Right cardiac atrium (tissue), 5 donors: ENCODE measurements at regions not wholly inside any gene's neighbourhood (a gene's known extent, or its start where the extent isn't known, plus 50 kb on each side); places are given as distances from the start of the nearest gene placed in this dataset.
A peak's percentile ranks its signal among the peaks of the same experiment; 100 is the strongest.
"Not testable (repeated sequence)": the region's sequence is repeated elsewhere in the genome, so short reads cannot be mapped to it uniquely, and the experiment has no call there.

ENCODE experiments used
- ATAC-seq, 2 donors: fragments of 200-7000 bp; cut with Tn5 transposase; one replicate each; pipeline versions ENCODE4 v1.8.0 to v1.9.1; 2020; ENCODE audit warnings: moderate library complexity in 2 of 2, mild to moderate bottlenecking in 1 of 2
- DNase-seq, 3 donors: peaks; one replicate each; pipeline ENCODE4 v3.0.0-alpha.2; 2020
- H3K27ac ChIP-seq: one replicate; pipeline ENCODE4 v1.5.1; 2013; ENCODE audit warnings: mild to moderate bottlenecking, low read length, control low read depth, moderate library complexity
- H3K27me3 ChIP-seq: one replicate; pipeline ENCODE4 v1.6.1; 2013; ENCODE audit not compliant: control insufficient read depth, insufficient read depth
- H3K4me1 ChIP-seq: one replicate; pipeline ENCODE4 v1.6.1; 2013; ENCODE audit warnings: low read length; ENCODE audit not compliant: control insufficient read depth, insufficient read depth
- H3K4me3 ChIP-seq: one replicate; pipeline ENCODE4 v1.5.1; 2013; ENCODE audit warnings: low read length, control low read depth
- H3K9me3 ChIP-seq: one replicate; pipeline ENCODE4 v1.6.1; 2013; ENCODE audit warnings: low read length; ENCODE audit not compliant: control insufficient read depth
- WGBS: extraction: QIAGEN DNeasy Blood & Tissue Kit; methylation state at CpG from one replicate; pipeline ENCODE4 v1.1.7; 2013; 5-methylcytosine and 5-hydroxymethylcytosine counted together
- intact Hi-C, 4 donors: fragments of 100-400 bp; cut with DNase I; formaldehyde crosslinking; loops; one replicate each; pipeline versions ENCODE4 v1.11.0 to v1.14.0; 2022 to 2023
- donor health status: healthy with polysubstance abuse.
- donor health status: DM: no; HTN: yes; CAD: no.
- donor health status: DM: no; HTN: no; CAD: no.
- donor health status: DM: no; HTN: yes; CAD: no; lungs with severe emphysema.
- donor health status: DM: yes; HTN: yes; CAD: no.

GRCh38 chr1:172941471-172941870 lies 109.3 kb downstream of the TNFSF18 start:
- H3K27me3 ChIP-seq: no peaks in the 10 kb centered on the region
- H3K4me3 ChIP-seq: no peak overlapping the region
- ATAC-seq (no peak), DNase-seq (peak in 1 of 3 donors; percentile 42)
- intact Hi-C loops: no loop called here
- H3K27ac ChIP-seq: no peak overlapping the region
- no peaks in the 10 kb centered on the region for H3K4me1 ChIP-seq
- 81% methylated on average over 1 of the region's 1 CpG for WGBS
- H3K9me3 ChIP-seq: no peaks in the 10 kb centered on the region

GRCh38 chr1:172941945-172942344 lies 108.8 kb downstream of the TNFSF18 start:
- Histone ChIP-seq H3K4me3 (no peak overlapping the region), H3K9me3 (no peaks in the 10 kb centered on the region), H3K4me1 (no peaks in the 10 kb centered on the region), H3K27ac (no peak overlapping the region), H3K27me3 (no peaks in the 10 kb centered on the region)
- intact Hi-C loops: no loop called here
- DNase-seq: no peak
- no peak for ATAC-seq
- 53% methylated on average over 2 of the region's 2 CpGs for WGBS

- WGBS: 64% methylated on average over 2 of the region's 2 CpGs
- ATAC-seq, H3K4me3 ChIP-seq, DNase-seq, H3K9me3 ChIP-seq, intact Hi-C loops, H3K4me1 ChIP-seq, H3K27ac ChIP-seq, H3K27me3 ChIP-seq: not testable (repeated sequence)
Observed at GRCh38 chr1:172943138-172943537, 107.6 kb downstream of the TNFSF18 start.

GRCh38 chr1:172944931-172945330 lies 105.8 kb downstream of the TNFSF18 start:
- intact Hi-C loops: no loop called here
- ATAC-seq: no peak

GRCh38 chr1:172946814-172947507 lies 103.8 kb downstream of the TNFSF18 start:
- DNase-seq (no peak), ATAC-seq (no peak)
- H3K4me3 ChIP-seq: no peak overlapping the region
- 79% methylated on average over 2 of the region's 2 CpGs for WGBS
- no peaks in the 10 kb centered on the region for H3K27me3 ChIP-seq
- intact Hi-C loops: no loop called here
- H3K27ac ChIP-seq: no peak overlapping the region
- no peaks in the 10 kb centered on the region for H3K9me3 ChIP-seq
- H3K4me1 ChIP-seq: no peaks in the 10 kb centered on the region

More at GRCh38 chr1:172944931-172945330, 105.8 kb downstream of the TNFSF18 start:
- Histone ChIP-seq H3K27ac (no peak overlapping the region), H3K4me3 (no peak overlapping the region), H3K9me3 (no peaks in the 10 kb centered on the region), H3K27me3 (no peaks in the 10 kb centered on the region), H3K4me1 (no peaks in the 10 kb centered on the region)
- no peak for DNase-seq

- Histone ChIP-seq H3K4me3 (no peak overlapping the region), H3K27ac (no peak overlapping the region), H3K9me3 (no peaks in the 10 kb centered on the region), H3K27me3 (no peaks in the 10 kb centered on the region), H3K4me1 (no peaks in the 10 kb centered on the region)
- WGBS: 95% methylated on average over 1 of the region's 1 CpG
- ATAC-seq (no peak), DNase-seq (no peak)
- intact Hi-C loops: no loop called here
Observed at GRCh38 chr1:172948457-172948856, 102.3 kb downstream of the TNFSF18 start.

GRCh38 chr1:172949096-172949495 lies 101.6 kb downstream of the TNFSF18 start:
- ATAC-seq: no peak
- 68% methylated on average over 4 of the region's 4 CpGs for WGBS
- H3K27me3 ChIP-seq: no peaks in the 10 kb centered on the region
- H3K4me1 ChIP-seq: no peaks in the 10 kb centered on the region
- H3K27ac ChIP-seq: no peak overlapping the region
- no peaks in the 10 kb centered on the region for H3K9me3 ChIP-seq
- DNase-seq: no peak
- H3K4me3 ChIP-seq: no peak overlapping the region
- intact Hi-C loops: no loop called here

GRCh38 chr1:172950528-172950927 lies 100.2 kb downstream of the TNFSF18 start:
- Histone ChIP-seq H3K4me3 (no peak overlapping the region), H3K27ac (no peak overlapping the region), H3K4me1 (no peaks in the 10 kb centered on the region), H3K9me3 (no peaks in the 10 kb centered on the region), H3K27me3 (no peaks in the 10 kb centered on the region)
- intact Hi-C loops: no loop called here
- DNase-seq (no peak), ATAC-seq (no peak)
- 79% methylated on average over 2 of the region's 2 CpGs for WGBS

GRCh38 chr1:172951730-172952365 lies 98.9 kb downstream of the TNFSF18 start:
- ATAC-seq: no peak
- intact Hi-C loops: no loop called here
- no peaks in the 10 kb centered on the region for H3K9me3 ChIP-seq
- H3K27ac ChIP-seq: no peak overlapping the region
- H3K4me3 ChIP-seq: no peak overlapping the region
- no peaks in the 10 kb centered on the region for H3K4me1 ChIP-seq
- no peaks in the 10 kb centered on the region for H3K27me3 ChIP-seq
- DNase-seq: peak in 1 of 3 donors; percentile 54
- 70% methylated on average over 3 of the region's 3 CpGs for WGBS

- DNase-seq (no peak), ATAC-seq (no peak)
- intact Hi-C loops: no loop called here
- Histone ChIP-seq H3K27me3 (no peaks in the 10 kb centered on the region), H3K4me3 (no peak overlapping the region), H3K4me1 (no peaks in the 10 kb centered on the region), H3K27ac (no peak overlapping the region), H3K9me3 (no peaks in the 10 kb centered on the region)
Observed at GRCh38 chr1:172952516-172952915, 98.2 kb downstream of the TNFSF18 start.

GRCh38 chr1:172954476-172955150 lies 96.1 kb downstream of the TNFSF18 start:
- Histone ChIP-seq H3K27ac (no peak overlapping the region), H3K27me3 (no peaks in the 10 kb centered on the region), H3K9me3 (no peaks in the 10 kb centered on the region), H3K4me3 (no peak overlapping the region), H3K4me1 (no peaks in the 10 kb centered on the region)
- DNase-seq (no peak), ATAC-seq (no peak)
- intact Hi-C loops: no loop called here
- WGBS: 97% methylated on average over 6 of the region's 6 CpGs
